Sigmoid colon (tissue), 4 donors: ENCODE measurements at regions not wholly inside any gene's neighbourhood (a gene's known extent, or its start where the extent isn't known, plus 50 kb on each side); places are given as distances from the start of the nearest gene placed in this dataset.

ENCODE experiments used
- CTCF ChIP-seq, 4 experiments: fragments of 450-650 bp in 3 of 4; fragments of 200-600 bp in 1 of 4; IDR thresholded peaks; one replicate each; pipeline ENCODE4 v1.5.1; 2016 to 2019; ENCODE audit warnings: antibody characterized with exemption in 4 of 4, mild to moderate bottlenecking in 3 of 4, moderate library complexity in 2 of 4
- POLR2AphosphoS5 ChIP-seq, 4 donors: sonication (generic); formaldehyde crosslinking; IDR thresholded peaks; one replicate each; pipeline ENCODE4 v1.6.1; 2017; ENCODE audit warnings: antibody characterized with exemption in 4 of 4

GRCh38 chr10:15931376-15931775 is 71.1 kb upstream of the MINDY3 start:
- TF ChIP-seq CTCF (IDR thresholded peaks at IDR 0.05) (no peak), POLR2AphosphoS5 (IDR thresholded peaks at IDR 0.05) (no peak)
